Raji (cell line): ENCODE measurements at regions not wholly inside any gene's neighbourhood (a gene's known extent, or its start where the extent isn't known, plus 50 kb on each side); places are given as distances from the start of the nearest gene placed in this dataset.

Experiments used
- POLR2A ChIP-seq: IDR thresholded peaks from 2 replicates; pipeline ENCODE4 v1.6.1; 2011; ENCODE audit warnings: low read depth, low read length, control low read depth; ENCODE audit not compliant: insufficient read depth

- no peak for TF ChIP-seq POLR2A
These were observed 61.5 kb upstream of the CPEB4 start for GRCh38 chr5:173826428-173827350.

- TF ChIP-seq POLR2A = no peak
These were observed 59.2 kb upstream of the CPEB4 start for GRCh38 chr5:173828952-173829351.

GRCh38 chr5:173829826-173830225 is 58.3 kb upstream of the CPEB4 start:
- peak; percentile 51; the same call in 1 of the 2 replicates for TF ChIP-seq POLR2A

GRCh38 chr5:173830421-173830820 is 57.7 kb upstream of the CPEB4 start:
- TF ChIP-seq POLR2A = no peak

- no peak for TF ChIP-seq POLR2A
These were observed 56.8 kb upstream of the CPEB4 start for GRCh38 chr5:173831196-173831914.

- no peak for TF ChIP-seq POLR2A
These were observed 55.8 kb upstream of the CPEB4 start for GRCh38 chr5:173832386-173832785.

- no peak for TF ChIP-seq POLR2A
These were observed 54.8 kb upstream of the CPEB4 start for GRCh38 chr5:173833196-173833985.

GRCh38 chr5:173834071-173834771 is 53.9 kb upstream of the CPEB4 start:
- no peak for TF ChIP-seq POLR2A

- no peak for TF ChIP-seq POLR2A
These were observed 53.0 kb upstream of the CPEB4 start for GRCh38 chr5:173835131-173835530.

GRCh38 chr5:173835661-173836060 is 52.5 kb upstream of the CPEB4 start:
- TF ChIP-seq POLR2A = no peak

GRCh38 chr5:173837654-173838053 is 50.5 kb upstream of the CPEB4 start:
- no peak for TF ChIP-seq POLR2A
